Esophagus muscularis mucosa (tissue), 4 donors: ENCODE measurements at regions not wholly inside any gene's neighbourhood (a gene's known extent, or its start where the extent isn't known, plus 50 kb on each side); places are given as distances from the start of the nearest gene placed in this dataset.

Source experiments
- EP300 ChIP-seq: sonication (generic); formaldehyde crosslinking; IDR thresholded peaks from one replicate; pipeline ENCODE4 v1.6.1; 2017; ENCODE audit warnings: antibody characterized with exemption
- POLR2A ChIP-seq: fragments of 450-650 bp; IDR thresholded peaks from one replicate; pipeline ENCODE4 v1.6.1; 2017; ENCODE audit warnings: antibody characterized with exemption, moderate library complexity, mild to moderate bottlenecking, low read depth
- TF ChIP-seq, protein P1 (sequence below), 3 experiments: fragments of 200-600 bp in 2 of 3; fragments of 450-650 bp in 1 of 3; sonication (generic) in 2 of 3; IDR thresholded peaks; one replicate each; pipeline ENCODE4 v1.5.1; 2017 to 2019; ENCODE audit warnings: antibody characterized with exemption in 3 of 3, mild to moderate bottlenecking in 2 of 3, moderate library complexity in 1 of 3

GRCh38 chr22:27314276-27314807, 487.2 kb downstream of the MN1 start:
- TF ChIP-seq, protein P1, sequence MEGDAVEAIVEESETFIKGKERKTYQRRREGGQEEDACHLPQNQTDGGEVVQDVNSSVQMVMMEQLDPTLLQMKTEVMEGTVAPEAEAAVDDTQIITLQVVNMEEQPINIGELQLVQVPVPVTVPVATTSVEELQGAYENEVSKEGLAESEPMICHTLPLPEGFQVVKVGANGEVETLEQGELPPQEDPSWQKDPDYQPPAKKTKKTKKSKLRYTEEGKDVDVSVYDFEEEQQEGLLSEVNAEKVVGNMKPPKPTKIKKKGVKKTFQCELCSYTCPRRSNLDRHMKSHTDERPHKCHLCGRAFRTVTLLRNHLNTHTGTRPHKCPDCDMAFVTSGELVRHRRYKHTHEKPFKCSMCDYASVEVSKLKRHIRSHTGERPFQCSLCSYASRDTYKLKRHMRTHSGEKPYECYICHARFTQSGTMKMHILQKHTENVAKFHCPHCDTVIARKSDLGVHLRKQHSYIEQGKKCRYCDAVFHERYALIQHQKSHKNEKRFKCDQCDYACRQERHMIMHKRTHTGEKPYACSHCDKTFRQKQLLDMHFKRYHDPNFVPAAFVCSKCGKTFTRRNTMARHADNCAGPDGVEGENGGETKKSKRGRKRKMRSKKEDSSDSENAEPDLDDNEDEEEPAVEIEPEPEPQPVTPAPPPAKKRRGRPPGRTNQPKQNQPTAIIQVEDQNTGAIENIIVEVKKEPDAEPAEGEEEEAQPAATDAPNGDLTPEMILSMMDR (IDR thresholded peaks at IDR 0.05) = no peak
- TF ChIP-seq POLR2A = no peak
- TF ChIP-seq EP300 = no peak
